ENCODE measurements at regions not wholly inside any gene's neighbourhood (a gene's known extent, or its start where the extent isn't known, plus 50 kb on each side); places are given as distances from the start of the nearest gene placed in this dataset.

DNA sequence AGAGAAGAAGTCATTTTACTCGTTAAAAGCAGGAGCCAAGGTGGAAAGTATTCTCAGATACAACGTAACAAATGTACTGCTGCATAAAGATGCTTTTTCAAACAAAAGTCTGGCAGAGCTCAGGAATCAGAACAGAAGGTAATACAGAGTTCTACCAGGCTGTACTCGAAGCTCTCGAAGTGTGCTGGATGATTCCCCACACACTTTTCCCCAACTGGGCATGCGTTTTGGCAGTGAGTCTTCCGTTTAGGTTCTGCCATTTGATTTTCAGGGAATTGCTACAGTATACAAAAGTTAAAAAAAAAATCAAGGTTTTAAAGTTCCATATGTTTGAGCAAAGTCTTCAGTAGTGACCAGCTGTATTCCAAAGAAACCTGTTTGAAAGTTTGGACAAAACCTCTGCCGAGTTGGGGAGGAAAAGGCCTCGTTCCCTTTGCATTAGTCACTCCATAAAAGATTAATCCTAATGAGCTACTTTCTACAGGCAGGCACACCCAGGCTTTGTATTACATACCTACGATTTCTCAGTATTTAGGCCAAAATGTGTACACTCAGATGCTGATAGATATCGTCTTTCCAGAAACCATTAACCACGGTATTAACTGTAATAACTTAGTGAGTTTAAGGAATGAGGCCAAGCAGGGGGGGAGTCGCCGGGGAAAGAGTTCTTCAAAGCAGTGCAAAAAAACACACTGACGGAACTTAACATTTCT, 477.1 kb downstream of the LMO4 start:
- Histone ChIP-seq H3K27me3 (ENCODE audit: control insufficient read depth in 3 of 3, insufficient read depth in 3 of 3, low read depth in 1 of 3, low read length in 3 of 3) (no peaks in the 10 kb centered on the region), H3K4me3 (ENCODE audit: low read length in 2 of 2) (no peak overlapping the region), H3K4ac (ENCODE audit: low read length) (no peak overlapping the region), H3K4me1 (ENCODE audit: control insufficient read depth in 2 of 2, insufficient read depth in 1 of 2, low read depth in 1 of 2, low read length in 2 of 2) (no peaks in the 10 kb centered on the region), H3K9ac (ENCODE audit: low read depth, low read length, poor library complexity) (no peak overlapping the region), H2BK120ac (ENCODE audit: low read depth, low read length) (no peak overlapping the region), H3K27ac (replicated peaks; ENCODE audit: low read length) (no peak overlapping the region), H4K91ac (ENCODE audit: low read depth, low read length, poor library complexity) (no peak overlapping the region), H4K8ac (ENCODE audit: low read depth, low read length) (no peak overlapping the region), H2BK15ac (ENCODE audit: low read length) (no peak overlapping the region), H3K36me3 (replicated peaks in 1 of 2; ENCODE audit: control insufficient read depth in 2 of 2, insufficient read depth in 2 of 2, low read length in 2 of 2) (no peaks in the 10 kb centered on the region), H3K4me2 (ENCODE audit: insufficient read depth, low read length, poor library complexity, severe bottlenecking) (no peak overlapping the region), H2BK5ac (ENCODE audit: low read length) (no peak overlapping the region), H2AK5ac (ENCODE audit: low read depth, low read length) (no peak overlapping the region), H2BK12ac (ENCODE audit: low read length) (no peak overlapping the region), H3K23ac (ENCODE audit: low read depth, low read length, poor library complexity) (no peak overlapping the region), H3K18ac (ENCODE audit: low read length) (no peak overlapping the region), H3K79me1 (ENCODE audit: low read depth, low read length) (no peaks in the 10 kb centered on the region), H3K9me3 (replicated peaks in 1 of 2; ENCODE audit: control insufficient read depth in 2 of 2, insufficient read depth in 1 of 2, low read depth in 1 of 2, low read length in 2 of 2) (no peaks in the 10 kb centered on the region), H2AFZ (ENCODE audit: low read length) (no peak overlapping the region), H3K14ac (ENCODE audit: low read length) (no peak overlapping the region)
- no peak for DNase-seq (ENCODE audit: low spot score)
- no CpG with 5 or more reads among the region's 14 CpGs for WGBS, 2 donors (ENCODE audit: extremely low coverage in 2 of 2, insufficient read length in 2 of 2, insufficient replicate concordance in 1 of 2)

DNA sequence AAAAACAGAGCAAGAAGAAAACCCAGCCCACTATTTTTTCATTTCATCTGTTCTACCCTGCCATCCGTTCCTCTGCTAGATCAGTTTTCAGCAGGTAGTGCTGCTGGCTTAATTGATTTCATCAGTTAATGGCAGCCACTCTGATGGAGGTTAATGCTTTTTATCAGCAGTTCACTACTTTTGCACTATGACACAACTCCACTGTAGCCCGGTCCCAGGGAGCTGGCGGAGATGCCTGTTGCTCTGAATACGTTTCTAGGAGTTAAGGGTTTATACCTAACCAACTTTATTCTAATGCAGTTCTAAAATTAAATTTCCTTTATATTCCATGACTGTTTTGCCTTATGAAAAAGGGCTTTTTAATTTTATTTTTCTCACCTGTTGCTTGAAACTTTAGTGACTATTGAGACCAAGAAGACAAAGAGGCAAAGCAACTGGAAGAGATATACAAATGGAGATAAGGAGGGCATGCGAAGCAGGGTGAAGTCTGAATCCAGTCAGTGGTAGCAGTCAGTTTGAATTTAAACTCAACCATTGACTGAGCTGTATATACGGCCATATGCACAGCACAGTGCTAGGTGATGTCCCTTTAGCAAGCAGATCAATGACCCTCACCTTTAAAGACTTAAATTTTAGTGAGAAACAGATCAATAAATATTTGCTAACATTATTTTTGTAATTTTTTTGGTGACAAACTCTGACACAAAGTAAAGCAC, 477.9 kb downstream of the LMO4 start:
- Histone ChIP-seq H3K79me1 (ENCODE audit: low read depth, low read length) (no peaks in the 10 kb centered on the region), H3K14ac (ENCODE audit: low read length) (no peak overlapping the region), H2BK5ac (ENCODE audit: low read length) (no peak overlapping the region), H3K4me3 (ENCODE audit: low read length in 2 of 2) (no peak overlapping the region), H2BK15ac (ENCODE audit: low read length) (no peak overlapping the region), H4K8ac (ENCODE audit: low read depth, low read length) (no peak overlapping the region), H3K4me1 (ENCODE audit: control insufficient read depth in 2 of 2, insufficient read depth in 1 of 2, low read depth in 1 of 2, low read length in 2 of 2) (peaks cover 0 to 4% of the 10 kb centered on the region in 2 donors), H3K27me3 (ENCODE audit: control insufficient read depth in 3 of 3, insufficient read depth in 3 of 3, low read depth in 1 of 3, low read length in 3 of 3) (no peaks in the 10 kb centered on the region), H3K18ac (ENCODE audit: low read length) (no peak overlapping the region), H3K4ac (ENCODE audit: low read length) (no peak overlapping the region), H3K9ac (ENCODE audit: low read depth, low read length, poor library complexity) (no peak overlapping the region), H2BK12ac (ENCODE audit: low read length) (no peak overlapping the region), H3K9me3 (replicated peaks in 1 of 2; ENCODE audit: control insufficient read depth in 2 of 2, insufficient read depth in 1 of 2, low read depth in 1 of 2, low read length in 2 of 2) (no peaks in the 10 kb centered on the region), H3K27ac (replicated peaks; ENCODE audit: low read length) (no peak overlapping the region), H2AFZ (ENCODE audit: low read length) (no peak overlapping the region), H3K4me2 (ENCODE audit: insufficient read depth, low read length, poor library complexity, severe bottlenecking) (no peak overlapping the region), H4K91ac (ENCODE audit: low read depth, low read length, poor library complexity) (no peak overlapping the region), H3K23ac (ENCODE audit: low read depth, low read length, poor library complexity) (no peak overlapping the region), H2AK5ac (ENCODE audit: low read depth, low read length) (no peak overlapping the region), H2BK120ac (ENCODE audit: low read depth, low read length) (no peak overlapping the region), H3K36me3 (replicated peaks in 1 of 2; ENCODE audit: control insufficient read depth in 2 of 2, insufficient read depth in 2 of 2, low read length in 2 of 2) (no peaks in the 10 kb centered on the region)
- no peak for DNase-seq (ENCODE audit: low spot score)
- WGBS, 2 donors (ENCODE audit: extremely low coverage in 2 of 2, insufficient read length in 2 of 2, insufficient replicate concordance in 1 of 2): no CpG with 5 or more reads among the region's 6 CpGs

DNA sequence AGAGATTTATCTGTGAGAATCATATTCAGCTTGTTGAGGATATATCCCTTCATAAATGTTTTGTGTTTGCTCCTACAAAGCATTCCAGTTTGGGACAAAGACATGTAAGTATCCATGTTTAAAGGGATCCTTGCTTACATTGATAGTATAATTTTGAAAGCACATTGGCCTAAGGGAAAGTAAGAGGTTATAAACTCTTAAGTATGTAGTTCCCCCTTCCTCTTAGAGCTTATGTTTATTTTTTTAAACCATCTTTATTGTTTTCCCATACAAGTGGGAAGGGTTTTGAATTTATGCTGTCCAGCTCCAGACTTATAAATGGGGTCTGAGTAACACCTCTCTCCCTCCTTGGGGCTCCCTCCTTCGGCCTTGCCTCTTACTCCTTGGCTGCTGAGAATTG, 481.5 kb downstream of the LMO4 start:
- Histone ChIP-seq H4K8ac (ENCODE audit: low read depth, low read length) (no peak overlapping the region), H2BK5ac (ENCODE audit: low read length) (no peak overlapping the region), H3K4ac (ENCODE audit: low read length) (no peak overlapping the region), H2BK120ac (ENCODE audit: low read depth, low read length) (no peak overlapping the region), H3K79me1 (ENCODE audit: low read depth, low read length) (no peaks in the 10 kb centered on the region), H4K91ac (ENCODE audit: low read depth, low read length, poor library complexity) (no peak overlapping the region), H3K9me3 (replicated peaks in 1 of 2; ENCODE audit: control insufficient read depth in 2 of 2, insufficient read depth in 1 of 2, low read depth in 1 of 2, low read length in 2 of 2) (no peaks in the 10 kb centered on the region), H2BK15ac (ENCODE audit: low read length) (no peak overlapping the region), H2BK12ac (ENCODE audit: low read length) (no peak overlapping the region), H2AK5ac (ENCODE audit: low read depth, low read length) (no peak overlapping the region), H3K14ac (ENCODE audit: low read length) (no peak overlapping the region), H3K4me3 (ENCODE audit: low read length in 2 of 2) (no peak overlapping the region), H3K36me3 (replicated peaks in 1 of 2; ENCODE audit: control insufficient read depth in 2 of 2, insufficient read depth in 2 of 2, low read length in 2 of 2) (no peaks in the 10 kb centered on the region), H3K27me3 (ENCODE audit: control insufficient read depth in 3 of 3, insufficient read depth in 3 of 3, low read depth in 1 of 3, low read length in 3 of 3) (no peaks in the 10 kb centered on the region), H3K23ac (ENCODE audit: low read depth, low read length, poor library complexity) (no peak overlapping the region), H3K18ac (ENCODE audit: low read length) (no peak overlapping the region), H3K4me2 (ENCODE audit: insufficient read depth, low read length, poor library complexity, severe bottlenecking) (no peak overlapping the region), H3K4me1 (ENCODE audit: control insufficient read depth in 2 of 2, insufficient read depth in 1 of 2, low read depth in 1 of 2, low read length in 2 of 2) (peaks cover 0 to 4% of the 10 kb centered on the region in 2 donors), H2AFZ (ENCODE audit: low read length) (no peak overlapping the region), H3K27ac (replicated peaks; ENCODE audit: low read length) (no peak overlapping the region), H3K9ac (ENCODE audit: low read depth, low read length, poor library complexity) (no peak overlapping the region)
- no CpG with 5 or more reads among the region's 1 CpG for WGBS, 2 donors (ENCODE audit: extremely low coverage in 2 of 2, insufficient read length in 2 of 2, insufficient replicate concordance in 1 of 2)
- no peak for DNase-seq (ENCODE audit: low spot score)

DNA sequence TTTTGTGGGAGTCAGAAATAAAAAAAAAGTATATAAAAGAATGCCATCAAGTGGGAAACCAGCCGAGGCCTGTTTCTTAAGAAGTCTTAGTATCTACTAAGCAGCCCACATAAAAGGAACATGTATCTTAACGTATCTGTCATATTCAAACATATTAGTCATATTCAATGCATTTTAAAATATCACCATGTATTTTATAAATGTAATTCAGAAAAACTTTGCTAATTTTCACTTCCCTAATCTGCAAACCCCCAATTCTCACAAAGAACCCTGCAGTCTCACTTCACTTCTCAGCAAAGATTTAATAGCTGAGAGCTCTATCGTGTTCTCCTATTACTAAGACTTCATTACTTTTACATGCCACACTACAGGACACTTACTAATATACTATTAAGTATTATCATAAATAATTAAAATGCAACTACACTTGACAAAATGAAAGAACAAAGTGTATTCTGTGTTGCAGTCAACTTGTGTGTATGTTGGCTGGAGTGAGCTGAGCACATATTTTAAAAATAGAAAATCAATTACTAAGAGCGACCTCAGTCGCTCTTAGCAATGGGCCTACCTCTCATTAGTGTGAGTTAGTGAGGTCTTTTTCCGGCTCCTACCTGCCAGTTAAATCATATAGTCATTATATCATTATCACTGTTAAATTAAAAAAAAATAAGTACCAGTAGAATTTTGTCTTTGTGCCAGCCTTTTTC, 484.3 kb downstream of the LMO4 start:
- Histone ChIP-seq H2BK120ac (ENCODE audit: low read depth, low read length) (no peak overlapping the region), H2AFZ (ENCODE audit: low read length) (no peak overlapping the region), H3K18ac (ENCODE audit: low read length) (no peak overlapping the region), H3K4me1 (ENCODE audit: control insufficient read depth in 2 of 2, insufficient read depth in 1 of 2, low read depth in 1 of 2, low read length in 2 of 2) (peaks cover 0 to 6% of the 10 kb centered on the region in 2 donors), H3K4ac (ENCODE audit: low read length) (no peak overlapping the region), H2BK12ac (ENCODE audit: low read length) (no peak overlapping the region), H3K27me3 (ENCODE audit: control insufficient read depth in 3 of 3, insufficient read depth in 3 of 3, low read depth in 1 of 3, low read length in 3 of 3) (no peaks in the 10 kb centered on the region), H3K9ac (ENCODE audit: low read depth, low read length, poor library complexity) (no peak overlapping the region), H4K8ac (ENCODE audit: low read depth, low read length) (no peak overlapping the region), H3K79me1 (ENCODE audit: low read depth, low read length) (no peaks in the 10 kb centered on the region), H4K91ac (ENCODE audit: low read depth, low read length, poor library complexity) (no peak overlapping the region), H3K36me3 (replicated peaks in 1 of 2; ENCODE audit: control insufficient read depth in 2 of 2, insufficient read depth in 2 of 2, low read length in 2 of 2) (no peaks in the 10 kb centered on the region), H3K9me3 (replicated peaks in 1 of 2; ENCODE audit: control insufficient read depth in 2 of 2, insufficient read depth in 1 of 2, low read depth in 1 of 2, low read length in 2 of 2) (no peaks in the 10 kb centered on the region), H2BK15ac (ENCODE audit: low read length) (no peak overlapping the region), H3K4me2 (ENCODE audit: insufficient read depth, low read length, poor library complexity, severe bottlenecking) (no peak overlapping the region), H3K27ac (replicated peaks; ENCODE audit: low read length) (no peak overlapping the region), H2AK5ac (ENCODE audit: low read depth, low read length) (no peak overlapping the region), H3K14ac (ENCODE audit: low read length) (no peak overlapping the region), H2BK5ac (ENCODE audit: low read length) (no peak overlapping the region), H3K4me3 (ENCODE audit: low read length in 2 of 2) (no peak overlapping the region), H3K23ac (ENCODE audit: low read depth, low read length, poor library complexity) (no peak overlapping the region)
- whole genome bisulfite sequencing, 2 donors (ENCODE audit: extremely low coverage in 2 of 2, insufficient read length in 2 of 2, insufficient replicate concordance in 1 of 2): no CpG with 5 or more reads among the region's 6 CpGs
- no peak for DNase-seq (ENCODE audit: low spot score)
